Pancreas (tissue), 10 donors: ENCODE measurements at regions not wholly inside any gene's neighbourhood (a gene's known extent, or its start where the extent isn't known, plus 50 kb on each side); places are given as distances from the start of the nearest gene placed in this dataset.

ENCODE experiments used
- ATAC-seq, 4 donors: fragments of 200-7000 bp; cut with Tn5 transposase; one replicate each; pipeline versions ENCODE4 v1.8.0 to v1.9.1; 2020; ENCODE audit warnings: mild to moderate bottlenecking in 4 of 4, moderate library complexity in 4 of 4
- DNase-seq, 6 donors: peaks; one replicate each; pipeline ENCODE4 v3.0.0-alpha.2; 2020
- FAIRE-seq: peaks from 2 replicates; lab custom pipeline; 2012; peaks lifted over from hg19 to GRCh38; lab: Jason Lieb, UNC
- H3K27ac ChIP-seq, 4 donors: fragments of 200-600 bp; sonication (generic); 1 replicate in 3 of 4; 2 replicates in 1 of 4; pipeline versions ENCODE4 v1.5.0 to v1.8.0; 2020
- H3K27me3 ChIP-seq, 4 donors: fragments of 200-600 bp; one replicate each; pipeline ENCODE4 v1.8.0; 2021
- H3K36me3 ChIP-seq, 3 donors: fragments of 200-600 bp; sonication (generic) in 1 of 3; one replicate each; pipeline versions ENCODE4 v1.5.0 to v1.8.0; 2020 to 2021
- H3K4me1 ChIP-seq, 3 donors: fragments of 200-600 bp; one replicate each; pipeline ENCODE4 v1.8.0; 2021
- H3K4me3 ChIP-seq, 4 donors: fragments of 200-600 bp; sonication (generic) in 2 of 4; one replicate each; pipeline versions ENCODE4 v1.5.0 to v1.8.0; 2020 to 2021
- H3K9me3 ChIP-seq, 4 donors: fragments of 200-600 bp; one replicate each; pipeline ENCODE4 v1.8.0; 2021
- CTCF ChIP-seq, 4 donors: fragments of 200-600 bp; sonication (generic) in 3 of 4; IDR thresholded peaks; one replicate each; pipeline versions ENCODE4 v1.5.0 to v1.8.0; 2021; ENCODE audit warnings: antibody characterized with exemption in 4 of 4
- WGBS, 2 donors: extraction: QIAGEN DNeasy Blood & Tissue Kit; methylation state at CpG; one replicate each; pipeline ENCODE4 v1.1.7; 2013; 5-methylcytosine and 5-hydroxymethylcytosine counted together
- intact Hi-C, 3 donors: fragments of 100-400 bp; cut with DNase I; formaldehyde crosslinking; loops; one replicate each; pipeline versions ENCODE4 v1.11.1 to v1.14.2; 2022
- donor health status: healthy with polysubstance abuse.
- donor health status: DM: no; HTN: no; CAD: no; lungs with moderate emphysema.
- donor health status: DM: no; HTN: no; CAD: no.
- donor health status: control.
- donor health status: control.
- donor health status: Bipolar disorder and iron deficiency.
- donor health status: DM: yes; HTN: yes; CAD: no.
- donor health status: DM: no; HTN: no; CAD: no.
- donor health status: DM: no; HTN: no; CAD: no.
- donor health status: DM: yes; HTN: yes; CAD: no.

DNA sequence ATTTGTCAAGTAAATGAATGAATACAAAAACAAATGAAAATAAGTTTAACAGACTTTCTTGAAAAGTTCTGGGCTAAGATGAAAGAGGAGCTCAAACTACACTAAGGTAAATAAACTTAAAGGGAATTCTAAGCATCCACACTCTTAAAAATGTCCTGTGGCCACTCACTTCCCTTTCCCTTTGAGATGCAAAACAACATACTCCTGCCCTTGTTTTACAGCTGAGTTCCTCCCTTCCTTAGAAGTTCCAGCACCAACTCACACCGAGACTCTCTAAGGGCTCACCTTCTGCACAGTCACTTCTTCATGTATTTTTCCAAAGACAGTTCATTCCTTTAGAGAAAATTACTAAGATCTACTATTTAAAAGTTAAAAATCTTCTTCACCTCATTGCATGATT is 123.3 kb upstream of the CMC1 start:
- Histone ChIP-seq H3K9me3 (no peaks in the 10 kb centered on the region), H3K36me3 (no peaks in the 10 kb centered on the region), H3K27me3 (no peaks in the 10 kb centered on the region), H3K4me1 (no peaks in the 10 kb centered on the region), H3K4me3 (no peak overlapping the region), H3K27ac (no peak overlapping the region)
- no peak for ATAC-seq
- intact Hi-C loops, result no loop called here
- no peak for DNase-seq
- no peak for TF ChIP-seq CTCF (IDR thresholded peaks at IDR 0.05)
- FAIRE-seq, result no peak
- 91 to 93% methylated on average over 1 of the region's 1 CpG for WGBS, 2 donors

DNA sequence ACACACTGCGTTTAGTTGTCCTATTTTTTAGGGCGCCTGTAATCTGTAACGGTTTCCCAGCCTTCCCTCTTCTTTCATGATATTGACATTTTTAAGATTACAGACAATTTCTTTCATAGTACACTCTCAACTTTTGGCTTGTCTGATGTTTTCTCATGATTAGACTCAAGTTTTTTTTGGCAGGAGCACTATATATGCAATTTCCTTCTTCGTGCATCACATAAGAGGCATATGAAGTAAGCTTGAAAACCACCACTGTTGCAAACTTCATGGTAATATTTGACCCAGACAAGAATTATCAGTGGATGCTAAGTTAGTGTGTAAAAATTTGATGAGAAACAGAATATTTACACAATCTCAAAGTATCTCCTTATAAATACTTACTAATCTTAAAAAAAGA is 119.2 kb upstream of the CMC1 start:
- ATAC-seq (no peak), FAIRE-seq (no peak), DNase-seq (no peak)
- TF ChIP-seq CTCF (IDR thresholded peaks at IDR 0.05), result no peak
- no peak overlapping the region for H3K27ac ChIP-seq
- H3K36me3 ChIP-seq, result no peaks in the 10 kb centered on the region
- no peaks in the 10 kb centered on the region for H3K9me3 ChIP-seq
- no peaks in the 10 kb centered on the region for H3K27me3 ChIP-seq
- intact Hi-C loops, result no loop called here
- no peak overlapping the region for H3K4me3 ChIP-seq
- H3K4me1 ChIP-seq, result no peaks in the 10 kb centered on the region
- 66 to 73% methylated on average over 4 of the region's 4 CpGs for WGBS, 2 donors

GRCh38 chr3:28124882-28125281 is 116.5 kb upstream of the CMC1 start:
- DNase-seq (no peak), FAIRE-seq (no peak), ATAC-seq (no peak)
- Histone ChIP-seq H3K4me1 (no peaks in the 10 kb centered on the region), H3K9me3 (no peaks in the 10 kb centered on the region), H3K27ac (no peak overlapping the region), H3K27me3 (no peaks in the 10 kb centered on the region), H3K4me3 (no peak overlapping the region), H3K36me3 (no peaks in the 10 kb centered on the region)
- intact Hi-C loops, result no loop called here
- WGBS, 2 donors, result 79 to 80% methylated on average over 3 of the region's 3 CpGs
- TF ChIP-seq CTCF (IDR thresholded peaks at IDR 0.05), result no peak

DNA sequence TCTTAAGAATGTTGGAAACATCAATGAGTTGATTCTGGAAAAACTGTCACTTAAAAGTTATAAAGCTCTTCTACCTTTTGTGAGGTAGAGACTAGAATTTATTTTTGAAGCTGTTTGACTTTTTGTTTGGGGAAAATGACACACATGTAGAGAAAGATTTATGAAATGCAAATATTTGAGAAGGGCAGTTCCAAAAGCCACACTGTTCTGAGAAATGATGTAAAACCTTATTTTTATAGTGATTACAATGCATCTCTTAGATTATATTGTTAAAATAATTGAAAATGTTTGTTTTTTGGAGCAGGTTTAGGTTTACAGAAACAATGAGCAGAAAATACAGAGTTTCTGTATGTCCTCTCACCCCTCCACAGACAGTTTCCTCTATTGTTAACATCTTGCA is 116.1 kb upstream of the CMC1 start:
- H3K4me1 ChIP-seq, result no peaks in the 10 kb centered on the region
- TF ChIP-seq CTCF (IDR thresholded peaks at IDR 0.05), result no peak
- ATAC-seq, result peak in 2 of 4 donors; percentile 33 to 60
- H3K27me3 ChIP-seq, result no peaks in the 10 kb centered on the region
- H3K4me3 ChIP-seq, result no peak overlapping the region
- no peak for FAIRE-seq
- H3K36me3 ChIP-seq, result no peaks in the 10 kb centered on the region
- no peak overlapping the region for H3K27ac ChIP-seq
- intact Hi-C loops, result no loop called here
- no peaks in the 10 kb centered on the region for H3K9me3 ChIP-seq
- no peak for DNase-seq

- no peaks in the 10 kb centered on the region for H3K36me3 ChIP-seq
- intact Hi-C loops, result no loop called here
- ATAC-seq, result no peak
Observed at GRCh38 chr3:28130836-28131235, 110.6 kb upstream of the CMC1 start.

More at GRCh38 chr3:28130836-28131235, 110.6 kb upstream of the CMC1 start:
- FAIRE-seq, result no peak
- 79 to 89% methylated on average over 2 of the region's 2 CpGs for WGBS, 2 donors
- no peak overlapping the region for H3K4me3 ChIP-seq
- peaks cover 7 to 18% (median 9%) of the 10 kb centered on the region in 3 donors for H3K4me1 ChIP-seq
- H3K27me3 ChIP-seq, result no peaks in the 10 kb centered on the region
- no peak for DNase-seq
- TF ChIP-seq CTCF (IDR thresholded peaks at IDR 0.05), result no peak
- no peak overlapping the region for H3K27ac ChIP-seq
- no peaks in the 10 kb centered on the region for H3K9me3 ChIP-seq
